Kasumi-1 (cell line): ENCODE measurements at regions not wholly inside any gene's neighbourhood (a gene's known extent, or its start where the extent isn't known, plus 50 kb on each side); places are given as distances from the start of the nearest gene placed in this dataset.
"Not testable (repeated sequence)": the region's sequence is repeated elsewhere in the genome, so short reads cannot be mapped to it uniquely, and the experiment has no call there.

Source experiments
- DNase-seq, 2 experiments: peaks; one replicate each; lab custom pipeline; 2025; lab: John Stamatoyannopoulos, UW

- no peak for DNase-seq
These were observed 57.9 kb downstream of the FANCF start for GRCh38 chr11:22567759-22568158.

- no peak for DNase-seq
These were observed 59.3 kb downstream of the FANCF start for GRCh38 chr11:22566293-22566692.

GRCh38 chr11:22561283-22561682 lies 64.3 kb downstream of the FANCF start:
- no peak for DNase-seq

DNA sequence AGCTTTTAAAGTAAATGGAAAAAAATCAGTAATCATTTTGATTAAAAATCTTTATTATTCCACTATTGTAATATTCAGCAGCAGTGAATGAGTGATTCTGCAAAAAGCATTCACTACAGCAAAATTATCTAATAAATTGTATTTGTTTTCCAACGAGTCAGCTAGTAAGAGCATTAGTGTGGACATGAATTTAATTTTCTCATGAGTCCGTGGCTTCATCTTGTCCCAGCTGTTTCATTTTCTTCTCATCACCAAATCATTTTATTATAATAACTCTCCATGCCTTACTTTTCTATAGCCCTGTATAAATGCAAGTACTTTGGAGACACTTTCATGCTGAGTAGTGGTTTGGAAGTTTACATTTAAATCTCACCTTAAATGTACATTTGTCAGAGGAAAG lies 66.2 kb downstream of the FANCF start:
- DNase-seq = no peak

- no peak for DNase-seq
These were observed 67.0 kb downstream of the FANCF start for GRCh38 chr11:22558664-22559063.

DNA sequence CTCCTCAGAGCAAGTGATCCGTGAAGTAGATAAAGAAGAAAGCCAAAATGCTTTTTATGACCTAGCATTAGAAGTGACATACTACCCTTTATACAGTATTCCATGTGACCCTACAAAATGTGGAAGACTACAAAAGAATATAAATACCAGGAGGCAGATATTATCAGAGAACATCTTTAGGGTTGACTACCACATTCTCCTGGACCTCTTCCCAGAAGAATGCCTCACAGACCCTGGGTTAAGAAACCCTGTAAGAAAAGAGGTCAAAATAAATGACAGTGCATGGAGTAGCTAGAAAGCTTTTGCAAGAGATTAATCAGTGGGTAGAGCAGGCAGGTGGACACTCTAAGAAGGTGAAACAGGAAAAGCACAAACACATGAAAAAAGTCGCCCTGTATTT lies 69.2 kb downstream of the FANCF start:
- no peak for DNase-seq

GRCh38 chr11:22555881-22556280 lies 69.7 kb downstream of the FANCF start:
- DNase-seq = no peak

GRCh38 chr11:22554221-22554620 lies 71.4 kb downstream of the FANCF start:
- DNase-seq = no peak

- no peak for DNase-seq
These were observed 72.7 kb downstream of the FANCF start for GRCh38 chr11:22552885-22553284.

DNA sequence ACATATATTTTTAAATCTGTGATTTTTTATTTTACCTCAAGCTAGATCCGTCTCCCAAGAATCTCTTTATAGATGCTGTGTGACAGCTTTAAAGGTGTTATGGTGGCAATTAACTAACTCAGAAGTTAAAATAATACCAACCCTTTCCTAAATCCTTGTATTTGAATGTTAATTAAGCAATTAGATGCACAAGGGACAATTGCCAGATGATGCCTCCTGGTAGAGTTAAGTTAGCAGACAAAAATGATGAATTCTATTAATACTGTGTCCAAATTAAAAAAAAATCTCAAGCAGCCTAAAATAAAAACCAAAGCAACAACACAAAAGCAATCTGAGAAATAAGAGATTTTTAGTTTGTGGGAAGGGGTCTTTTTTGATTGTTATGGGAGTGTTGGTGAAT lies 78.9 kb downstream of the FANCF start:
- DNase-seq = no peak

DNA sequence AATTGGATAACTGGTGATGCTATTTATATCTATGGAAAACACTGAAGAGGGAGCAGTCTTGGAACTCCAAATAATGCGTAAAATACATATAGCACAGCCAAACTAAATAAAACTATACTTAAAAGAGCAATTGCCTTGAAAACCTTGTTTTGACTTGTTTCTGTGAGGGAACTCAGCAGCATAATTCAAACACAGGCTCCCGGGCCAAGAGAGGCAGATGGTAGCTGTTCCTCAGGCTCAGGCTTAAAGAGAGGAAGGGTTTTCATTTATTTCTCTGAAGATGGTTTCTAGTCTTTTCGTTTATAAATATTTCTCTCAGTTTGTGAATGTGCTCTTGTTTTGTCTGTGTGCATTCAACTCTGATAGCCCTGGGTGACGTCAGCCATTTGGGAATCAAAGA lies 82.4 kb downstream of the FANCF start:
- DNase-seq = no peak

DNA sequence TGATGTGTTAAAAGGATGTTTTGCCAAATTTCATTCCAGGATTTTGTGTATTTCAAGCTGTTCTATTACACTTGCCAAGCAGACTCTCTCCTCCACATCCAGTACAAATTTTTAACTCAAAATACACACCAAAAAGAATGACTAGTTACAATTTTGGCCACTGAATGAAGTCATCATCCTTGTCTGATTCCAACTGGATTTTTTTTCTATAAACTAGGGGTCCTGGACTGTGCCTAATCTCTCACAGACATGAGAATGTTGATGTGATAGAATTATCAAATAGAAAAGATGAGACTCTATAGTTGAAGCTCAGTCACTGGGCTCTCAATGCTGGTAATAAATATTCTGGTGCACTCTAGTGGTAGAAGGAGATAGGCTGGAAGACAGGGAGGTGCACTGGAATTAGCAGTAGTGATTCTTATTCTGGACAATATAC lies 85.8 kb downstream of the FANCF start:
- DNase-seq = peak; percentile 4 to 13

GRCh38 chr11:22536071-22536470 lies 89.6 kb downstream of the FANCF start:
- no peak for DNase-seq

GRCh38 chr11:22528612-22529429 lies 96.8 kb downstream of the FANCF start:
- DNase-seq = not testable (repeated sequence)

- DNase-seq = no peak
These were observed 103.4 kb downstream of the FANCF start for GRCh38 chr11:22522225-22522624.

DNA sequence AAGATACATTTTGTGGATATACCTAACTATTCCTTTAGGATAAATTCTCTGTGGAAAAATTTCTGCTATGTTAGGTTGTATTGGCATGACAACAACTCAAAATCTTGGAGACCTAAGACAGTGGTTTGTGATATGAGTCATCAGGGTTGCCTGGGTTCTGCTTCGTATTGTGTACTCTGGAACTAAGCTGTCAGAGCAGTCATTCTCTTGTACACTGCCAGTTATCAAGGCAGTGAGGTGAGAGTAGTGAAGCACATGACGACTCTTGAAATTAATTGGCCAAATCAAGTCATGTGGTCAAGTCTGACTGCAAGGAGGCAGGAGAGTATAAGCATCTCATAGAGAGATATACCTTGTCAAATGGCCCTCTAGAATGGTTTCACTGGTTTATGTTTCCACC lies 104.4 kb downstream of the FANCF start:
- DNase-seq = no peak

- DNase-seq = no peak
These were observed 105.1 kb downstream of the FANCF start for GRCh38 chr11:22520521-22520920.

- DNase-seq = not testable (repeated sequence)
These were observed 107.3 kb downstream of the FANCF start for GRCh38 chr11:22518344-22518743.

- DNase-seq = no peak
These were observed 109.5 kb downstream of the FANCF start for GRCh38 chr11:22516111-22516510.

GRCh38 chr11:22512457-22512856 lies 113.2 kb downstream of the FANCF start:
- no peak for DNase-seq

- DNase-seq = no peak
These were observed 114.9 kb downstream of the FANCF start for GRCh38 chr11:22510741-22511140.

DNA sequence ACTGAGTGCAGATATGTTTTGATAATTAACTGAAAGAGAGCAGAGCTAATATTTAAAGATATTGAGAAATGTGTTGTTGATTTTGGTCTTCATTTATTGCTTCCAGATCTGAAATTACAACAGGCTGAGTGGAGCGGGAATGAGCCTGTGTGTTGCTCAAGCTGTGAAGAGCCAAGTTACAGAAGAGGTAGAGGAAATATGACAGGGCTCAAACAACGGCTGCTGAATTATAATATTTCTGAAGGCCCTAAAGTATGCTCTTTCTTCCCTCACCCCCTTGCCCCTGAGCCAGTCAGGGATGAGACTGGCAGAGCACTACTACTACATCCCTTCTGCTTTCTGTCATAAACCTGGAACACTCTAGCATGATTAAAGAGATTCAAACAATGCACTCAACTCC lies 115.6 kb downstream of the FANCF start:
- no peak for DNase-seq

- no peak for DNase-seq
These were observed 117.0 kb downstream of the FANCF start for GRCh38 chr11:22508665-22509064.

- DNase-seq = no peak
These were observed 128.1 kb downstream of the FANCF start for GRCh38 chr11:22497474-22497873.
